GM12864 (cell line): ENCODE measurements at regions not wholly inside any gene's neighbourhood (a gene's known extent, or its start where the extent isn't known, plus 50 kb on each side); places are given as distances from the start of the nearest gene placed in this dataset.

Experiments
- DNase-seq: peaks from one replicate; pipeline ENCODE4 v3.0.0-alpha.2; 2011; ENCODE audit warnings: low read depth
- H3K4me3 ChIP-seq: 2 replicates; pipeline ENCODE4 v1.5.1; 2011; ENCODE audit warnings: mild to moderate bottlenecking, low read depth, low read length, control low read depth
- CTCF ChIP-seq: IDR thresholded peaks from 2 replicates; pipeline ENCODE4 v1.5.1; 2011; ENCODE audit warnings: low read depth, mild to moderate bottlenecking, moderate library complexity, low read length, control low read depth, inconsistent platforms; ENCODE audit errors: missing control alignments

- DNase-seq = no peak
- no peak overlapping the region for H3K4me3 ChIP-seq
- no peak for TF ChIP-seq CTCF
Observed at GRCh38 chr9:24460781-24461180, 84.9 kb downstream of the IZUMO3 start.

GRCh38 chr9:24459953-24460352 lies 85.7 kb downstream of the IZUMO3 start:
- H3K4me3 ChIP-seq = no peak overlapping the region
- DNase-seq = no peak
- TF ChIP-seq CTCF = no peak

GRCh38 chr9:24451346-24451745 lies 94.4 kb downstream of the IZUMO3 start:
- no peak for DNase-seq
- no peak for TF ChIP-seq CTCF
- no peak overlapping the region for H3K4me3 ChIP-seq

GRCh38 chr9:24449976-24450375 lies 95.7 kb downstream of the IZUMO3 start:
- TF ChIP-seq CTCF = no peak
- no peak for DNase-seq
- no peak overlapping the region for H3K4me3 ChIP-seq

- DNase-seq = no peak
- no peak overlapping the region for H3K4me3 ChIP-seq
- no peak for TF ChIP-seq CTCF
Observed at GRCh38 chr9:24439456-24439855, 106.2 kb downstream of the IZUMO3 start.

GRCh38 chr9:24438876-24439275 lies 106.8 kb downstream of the IZUMO3 start:
- DNase-seq = no peak
- TF ChIP-seq CTCF = no peak
- H3K4me3 ChIP-seq = no peak overlapping the region

- H3K4me3 ChIP-seq = no peak overlapping the region
- DNase-seq = no peak
- TF ChIP-seq CTCF = no peak
Observed at GRCh38 chr9:24436761-24437160, 108.9 kb downstream of the IZUMO3 start.
